Suprapubic skin (tissue), 3 donors: ENCODE measurements at regions not wholly inside any gene's neighbourhood (a gene's known extent, or its start where the extent isn't known, plus 50 kb on each side); places are given as distances from the start of the nearest gene placed in this dataset.

Experiments used
- POLR2AphosphoS5 ChIP-seq, 3 donors: sonication (generic); formaldehyde crosslinking; IDR thresholded peaks; one replicate each; pipeline ENCODE4 v1.6.1; 2017; ENCODE audit warnings: antibody characterized with exemption in 3 of 3
- TF ChIP-seq, protein P1 (sequence below), 2 donors: fragments of 200-600 bp in 1 of 2; fragments of 450-650 bp in 1 of 2; sonication (generic) in 1 of 2; IDR thresholded peaks; one replicate each; pipeline ENCODE4 v1.5.1; 2016 to 2019; ENCODE audit warnings: antibody characterized with exemption in 2 of 2, mild to moderate bottlenecking in 1 of 2, moderate library complexity in 1 of 2

DNA sequence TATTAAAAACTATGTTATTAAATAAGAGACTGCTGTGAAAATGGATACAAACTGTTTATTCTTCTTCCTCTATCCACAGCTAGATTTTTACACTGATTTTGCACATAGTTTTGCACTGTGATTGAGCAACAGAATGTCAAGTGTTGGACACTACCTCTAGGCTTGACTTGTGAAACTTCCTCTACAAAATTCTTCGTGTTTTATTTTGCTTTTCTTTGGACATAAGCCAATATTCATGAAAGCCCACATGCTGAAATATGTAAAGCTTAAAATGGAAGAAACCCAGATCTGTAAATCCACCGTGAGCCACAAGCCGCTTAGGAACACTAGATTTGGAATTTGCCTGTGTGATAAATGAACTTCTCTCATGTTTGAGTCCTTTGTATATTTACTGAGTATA is 849.4 kb downstream of the FSTL5 start:
- TF ChIP-seq, protein P1, sequence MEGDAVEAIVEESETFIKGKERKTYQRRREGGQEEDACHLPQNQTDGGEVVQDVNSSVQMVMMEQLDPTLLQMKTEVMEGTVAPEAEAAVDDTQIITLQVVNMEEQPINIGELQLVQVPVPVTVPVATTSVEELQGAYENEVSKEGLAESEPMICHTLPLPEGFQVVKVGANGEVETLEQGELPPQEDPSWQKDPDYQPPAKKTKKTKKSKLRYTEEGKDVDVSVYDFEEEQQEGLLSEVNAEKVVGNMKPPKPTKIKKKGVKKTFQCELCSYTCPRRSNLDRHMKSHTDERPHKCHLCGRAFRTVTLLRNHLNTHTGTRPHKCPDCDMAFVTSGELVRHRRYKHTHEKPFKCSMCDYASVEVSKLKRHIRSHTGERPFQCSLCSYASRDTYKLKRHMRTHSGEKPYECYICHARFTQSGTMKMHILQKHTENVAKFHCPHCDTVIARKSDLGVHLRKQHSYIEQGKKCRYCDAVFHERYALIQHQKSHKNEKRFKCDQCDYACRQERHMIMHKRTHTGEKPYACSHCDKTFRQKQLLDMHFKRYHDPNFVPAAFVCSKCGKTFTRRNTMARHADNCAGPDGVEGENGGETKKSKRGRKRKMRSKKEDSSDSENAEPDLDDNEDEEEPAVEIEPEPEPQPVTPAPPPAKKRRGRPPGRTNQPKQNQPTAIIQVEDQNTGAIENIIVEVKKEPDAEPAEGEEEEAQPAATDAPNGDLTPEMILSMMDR (IDR thresholded peaks at IDR 0.05): no peak
- no peak for TF ChIP-seq POLR2AphosphoS5 (IDR thresholded peaks at IDR 0.05)
